Activated T-cell treated with anti-CD3 and anti-CD28 coated beads for 24 hours (primary cell): ENCODE measurements at regions not wholly inside any gene's neighbourhood (a gene's known extent, or its start where the extent isn't known, plus 50 kb on each side); places are given as distances from the start of the nearest gene placed in this dataset.
"Not testable (repeated sequence)": the region's sequence is repeated elsewhere in the genome, so short reads cannot be mapped to it uniquely, and the experiment has no call there.

Experiments used
- DNase-seq: peaks from one replicate; pipeline ENCODE4 v3.0.0-alpha.2; 2020; ENCODE audit warnings: low read depth

GRCh38 chr9:129561594-129562281 lies 59.2 kb downstream of the C9orf50 start:
- no peak for DNase-seq

GRCh38 chr9:129560881-129561306 lies 60.0 kb downstream of the C9orf50 start:
- no peak for DNase-seq

- no peak for DNase-seq
Observed at GRCh38 chr9:129559506-129559881, 61.4 kb downstream of the C9orf50 start.

GRCh38 chr9:129558551-129559505 lies 62.1 kb downstream of the C9orf50 start:
- DNase-seq: no peak

- no peak for DNase-seq
Observed at GRCh38 chr9:129558063-129558550, 62.8 kb downstream of the C9orf50 start.

- DNase-seq: no peak
Observed at GRCh38 chr9:129557192-129558036, 63.5 kb downstream of the C9orf50 start.

- no peak for DNase-seq
Observed at GRCh38 chr9:129556491-129557191, 64.3 kb downstream of the C9orf50 start.

- no peak for DNase-seq
Observed at GRCh38 chr9:129555512-129556215, 65.2 kb downstream of the C9orf50 start.

- DNase-seq: no peak
Observed at GRCh38 chr9:129554649-129555048, 66.3 kb downstream of the C9orf50 start.

- DNase-seq: no peak
Observed at GRCh38 chr9:129553277-129553676, 67.6 kb downstream of the C9orf50 start.

GRCh38 chr9:129552064-129552463 lies 68.8 kb downstream of the C9orf50 start:
- no peak for DNase-seq

GRCh38 chr9:129551393-129551973 lies 69.4 kb downstream of the C9orf50 start:
- DNase-seq: no peak

GRCh38 chr9:129550977-129551376 lies 69.9 kb downstream of the C9orf50 start:
- not testable (repeated sequence) for DNase-seq

GRCh38 chr9:129550199-129550839 lies 70.6 kb downstream of the C9orf50 start:
- DNase-seq: no peak

- no peak for DNase-seq
Observed at GRCh38 chr9:129549684-129550083, 71.2 kb downstream of the C9orf50 start.

GRCh38 chr9:129549139-129549538 lies 71.8 kb downstream of the C9orf50 start:
- no peak for DNase-seq

GRCh38 chr9:129548571-129549135 lies 72.2 kb downstream of the C9orf50 start:
- no peak for DNase-seq

GRCh38 chr9:129547869-129548570 lies 72.9 kb downstream of the C9orf50 start:
- no peak for DNase-seq

- DNase-seq: no peak
Observed at GRCh38 chr9:129547063-129547462, 73.8 kb downstream of the C9orf50 start.
